Activated naive CD8-positive, alpha-beta T cell treated with anti-CD3 and anti-CD28 coated beads, Interleukin-2, amount 10 ng/mL, durations not matched to agents 7 days and 5 days (primary cell): ENCODE measurements at regions not wholly inside any gene's neighbourhood (a gene's known extent, or its start where the extent isn't known, plus 50 kb on each side); places are given as distances from the start of the nearest gene placed in this dataset.

Source experiments
- ATAC-seq: fragments of 150-1000 bp; cut with Tn5 transposase; one replicate; pipeline ENCODE4 v1.10.0; 2021; ENCODE audit warnings: low read depth, moderate library complexity
- POLR2A ChIA-PET: fragments of 350-600 bp; sonication (Branson Sonifier 250); formaldehyde crosslinking; loops from one replicate; lab custom pipeline; 2021; ENCODE audit warnings: antibody characterized with exemption; lab: Charles Lee
- DNase-seq: peaks from one replicate; pipeline ENCODE4 v3.0.0; 2021
- H3K27ac Mint-ChIP-seq: one replicate; pipeline ENCODE4 v1.8.0; 2022; ENCODE audit warnings: mild to moderate bottlenecking, mixed read lengths
- H3K27me3 Mint-ChIP-seq: one replicate; pipeline ENCODE4 v1.8.0; 2022; ENCODE audit warnings: mild to moderate bottlenecking, moderate library complexity, mixed read lengths
- H3K36me3 Mint-ChIP-seq: one replicate; pipeline ENCODE4 v1.8.0; 2021; ENCODE audit warnings: mild to moderate bottlenecking, mixed read lengths
- H3K4me1 Mint-ChIP-seq: one replicate; pipeline ENCODE4 v1.8.0; 2021; ENCODE audit warnings: mixed read lengths
- H3K4me3 Mint-ChIP-seq: one replicate; pipeline ENCODE4 v1.8.0; 2022; ENCODE audit warnings: mild to moderate bottlenecking, moderate library complexity, mixed read lengths
- H3K9me3 Mint-ChIP-seq: one replicate; pipeline ENCODE4 v1.8.0; 2021; ENCODE audit warnings: mixed read lengths

DNA sequence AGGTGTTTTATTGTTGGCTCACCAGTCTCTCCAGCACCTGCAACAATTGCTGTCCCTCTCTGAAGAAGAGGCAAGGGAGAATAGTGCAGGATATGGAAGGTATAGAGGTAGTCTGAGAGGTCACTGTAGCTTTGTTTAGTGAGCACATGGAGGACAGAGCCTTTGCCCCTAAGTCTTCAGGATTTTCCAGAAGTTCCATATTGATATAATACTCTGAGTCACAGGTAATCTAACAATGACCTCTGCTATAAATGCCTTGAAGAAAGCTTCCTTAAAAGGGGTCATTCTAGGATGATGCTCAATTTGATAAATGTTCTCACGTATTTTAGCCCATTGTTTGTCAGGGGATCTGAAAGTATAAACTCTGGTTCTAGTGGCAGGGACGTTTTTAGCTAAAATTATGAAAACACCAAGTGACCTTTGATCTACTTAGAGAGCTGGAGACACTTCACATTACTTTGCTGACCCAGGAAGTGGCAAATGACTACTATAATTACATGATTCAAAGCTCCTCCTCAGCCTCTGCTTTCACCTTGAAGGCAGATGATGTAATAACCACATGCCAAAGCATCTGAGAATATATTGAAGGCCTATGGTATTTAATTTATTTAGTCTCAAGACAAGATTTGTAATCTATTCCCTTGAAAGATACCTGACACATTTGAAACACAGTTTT, 366.9 kb upstream of the NUDT12 start:
- DNase-seq, result no peak
- POLR2A ChIA-PET, result no interaction called here
- Mint-ChIP-seq H3K27me3 (no peaks in the 10 kb centered on the region), H3K9me3 (peaks cover 1% of the 10 kb centered on the region), H3K36me3 (no peaks in the 10 kb centered on the region), H3K27ac (no peak overlapping the region), H3K4me3 (no peak overlapping the region), H3K4me1 (no peaks in the 10 kb centered on the region)
- no peak for ATAC-seq

DNA sequence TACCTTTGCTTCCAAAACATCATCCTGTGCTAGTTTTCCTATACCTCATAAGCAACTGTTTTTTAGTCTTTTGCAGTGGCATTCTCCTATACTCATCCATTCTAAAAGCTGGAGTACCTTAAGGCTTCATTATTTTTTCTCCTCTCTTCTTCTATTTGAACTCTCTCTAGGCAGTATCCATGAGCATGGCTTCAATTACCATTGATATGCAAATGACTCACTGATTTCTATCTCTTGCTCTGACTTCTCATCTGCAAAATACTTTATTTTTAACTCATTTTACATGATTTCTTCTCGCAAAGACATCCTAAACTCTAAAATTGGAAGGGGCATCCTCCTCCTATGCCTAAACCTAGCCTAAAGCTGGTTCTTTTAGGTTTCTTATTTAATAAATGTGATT, 365.1 kb upstream of the NUDT12 start:
- POLR2A ChIA-PET, result no interaction called here
- Mint-ChIP-seq H3K4me1 (no peaks in the 10 kb centered on the region), H3K27ac (no peak overlapping the region), H3K4me3 (no peak overlapping the region), H3K9me3 (peaks cover 1% of the 10 kb centered on the region), H3K27me3 (no peaks in the 10 kb centered on the region), H3K36me3 (no peaks in the 10 kb centered on the region)
- DNase-seq (no peak), ATAC-seq (no peak)

DNA sequence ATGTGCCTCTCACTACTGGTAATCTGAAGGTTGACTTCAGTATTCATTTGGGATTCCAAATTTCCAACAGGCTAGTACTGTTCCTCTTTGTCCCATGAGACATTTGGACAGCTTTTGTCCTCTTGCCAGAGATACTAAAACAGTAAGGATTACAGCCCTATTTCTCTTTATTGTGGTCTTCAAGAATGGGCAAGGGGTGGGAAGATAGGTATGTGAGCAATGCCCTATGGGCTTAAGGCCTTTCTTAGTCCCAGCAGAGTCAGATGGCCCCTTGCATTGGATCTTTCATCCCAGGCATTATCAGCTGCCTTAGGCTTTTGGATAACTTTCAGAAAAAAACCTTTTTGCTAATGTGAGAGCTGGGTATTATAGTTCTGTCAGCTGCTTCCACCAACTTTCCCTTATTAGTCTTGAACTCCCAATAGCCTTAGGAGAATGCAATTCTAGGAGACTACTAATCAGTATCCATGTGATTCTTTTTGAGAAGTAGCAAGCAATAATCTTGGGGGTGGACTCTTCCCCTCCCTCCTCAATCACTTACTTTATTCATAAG, 361.1 kb upstream of the NUDT12 start:
- Mint-ChIP-seq H3K4me1 (no peaks in the 10 kb centered on the region), H3K9me3 (no peaks in the 10 kb centered on the region), H3K27me3 (no peaks in the 10 kb centered on the region), H3K36me3 (no peaks in the 10 kb centered on the region), H3K4me3 (no peak overlapping the region), H3K27ac (no peak overlapping the region)
- DNase-seq, result no peak
- ATAC-seq, result no peak
- POLR2A ChIA-PET, result no interaction called here

DNA sequence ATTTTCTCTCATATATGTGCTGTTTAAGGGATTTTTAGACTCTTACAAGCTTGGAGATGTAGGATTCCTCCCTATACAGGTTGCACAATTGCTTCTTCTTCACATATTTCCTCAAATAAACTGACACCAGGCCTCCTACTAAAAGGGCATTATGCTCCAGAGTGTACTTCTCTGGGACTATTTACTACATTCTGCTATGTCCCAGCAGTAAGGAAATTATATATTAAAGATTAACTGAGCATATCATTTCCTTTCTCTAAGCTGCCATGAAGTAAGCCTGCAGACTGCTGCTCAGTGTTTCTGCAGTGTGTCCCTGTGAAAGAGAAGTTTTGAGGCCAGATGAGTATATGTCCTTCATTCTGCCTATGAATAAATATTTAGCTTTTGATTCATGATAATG, 356.9 kb upstream of the NUDT12 start:
- no peaks in the 10 kb centered on the region for H3K9me3 Mint-ChIP-seq
- no peaks in the 10 kb centered on the region for H3K36me3 Mint-ChIP-seq
- H3K27me3 Mint-ChIP-seq, result no peaks in the 10 kb centered on the region
- H3K4me3 Mint-ChIP-seq, result no peak overlapping the region
- ATAC-seq (no peak), DNase-seq (no peak)
- POLR2A ChIA-PET, result no interaction called here
- H3K4me1 Mint-ChIP-seq, result no peaks in the 10 kb centered on the region
- H3K27ac Mint-ChIP-seq, result no peak overlapping the region

DNA sequence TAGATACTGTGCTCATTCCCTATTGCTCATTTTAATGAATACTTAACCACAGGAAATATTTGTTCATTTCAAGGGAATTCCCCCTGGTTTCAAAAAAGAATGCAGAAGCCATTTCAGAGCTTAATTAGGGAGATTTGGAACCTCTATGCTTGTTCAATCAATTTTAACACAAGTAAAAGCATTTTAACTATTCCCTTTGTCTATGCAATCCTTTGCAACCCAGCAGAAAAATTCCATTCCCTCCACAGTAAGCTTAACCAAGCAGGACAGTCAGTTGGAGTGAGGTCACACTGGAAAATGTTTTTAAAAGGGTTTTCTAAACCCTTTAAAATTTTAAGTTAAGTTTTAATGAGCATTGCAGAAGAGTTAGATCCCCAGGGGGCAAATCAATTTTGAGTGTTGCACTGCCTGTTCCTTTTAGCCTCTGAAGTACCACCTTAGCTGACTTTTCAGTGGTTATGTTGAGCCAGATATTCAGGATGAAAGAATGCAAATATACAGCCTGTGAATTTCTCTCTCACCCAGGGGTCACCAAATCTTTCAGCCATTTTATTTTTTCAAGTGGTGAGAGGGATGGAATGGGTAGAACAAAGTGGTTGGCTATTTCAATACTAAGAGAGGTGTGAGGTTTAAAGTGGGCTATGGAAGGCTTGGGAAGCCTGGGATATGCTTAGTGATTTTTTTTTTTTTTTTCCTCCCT, 356.2 kb upstream of the NUDT12 start:
- no peak overlapping the region for H3K4me3 Mint-ChIP-seq

DNA sequence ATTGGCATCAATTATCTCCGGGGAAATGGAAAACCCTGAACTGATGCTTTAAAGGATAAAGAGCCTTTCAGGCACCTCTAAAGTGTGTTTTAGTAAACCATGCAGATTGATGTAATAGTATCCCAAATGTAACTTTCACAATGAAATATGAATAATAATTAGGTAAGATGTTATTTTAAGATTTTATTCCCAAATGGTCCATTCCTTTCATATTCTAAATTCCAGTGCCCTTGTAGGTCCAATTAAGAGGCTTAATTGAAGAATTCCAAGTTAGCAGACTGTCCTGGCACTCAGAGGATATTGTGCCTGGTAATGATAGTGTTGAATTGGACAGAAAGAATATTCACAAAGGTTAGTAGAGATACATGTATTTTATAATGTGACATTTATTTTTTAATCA, 352.5 kb upstream of the NUDT12 start:
- H3K4me1 Mint-ChIP-seq, result no peaks in the 10 kb centered on the region
- POLR2A ChIA-PET, result no interaction called here
- H3K36me3 Mint-ChIP-seq, result no peaks in the 10 kb centered on the region
- no peaks in the 10 kb centered on the region for H3K27me3 Mint-ChIP-seq
- H3K4me3 Mint-ChIP-seq, result no peak overlapping the region
- no peak for DNase-seq
- peaks cover 1% of the 10 kb centered on the region for H3K9me3 Mint-ChIP-seq
- no peak overlapping the region for H3K27ac Mint-ChIP-seq
- no peak for ATAC-seq

More for the DNA sequence above, 356.2 kb upstream of the NUDT12 start:
- POLR2A ChIA-PET, result no interaction called here
- Mint-ChIP-seq H3K27ac (no peak overlapping the region), H3K4me1 (no peaks in the 10 kb centered on the region), H3K36me3 (no peaks in the 10 kb centered on the region), H3K27me3 (no peaks in the 10 kb centered on the region), H3K9me3 (peaks cover 1% of the 10 kb centered on the region)
- ATAC-seq (no peak), DNase-seq (no peak)

DNA sequence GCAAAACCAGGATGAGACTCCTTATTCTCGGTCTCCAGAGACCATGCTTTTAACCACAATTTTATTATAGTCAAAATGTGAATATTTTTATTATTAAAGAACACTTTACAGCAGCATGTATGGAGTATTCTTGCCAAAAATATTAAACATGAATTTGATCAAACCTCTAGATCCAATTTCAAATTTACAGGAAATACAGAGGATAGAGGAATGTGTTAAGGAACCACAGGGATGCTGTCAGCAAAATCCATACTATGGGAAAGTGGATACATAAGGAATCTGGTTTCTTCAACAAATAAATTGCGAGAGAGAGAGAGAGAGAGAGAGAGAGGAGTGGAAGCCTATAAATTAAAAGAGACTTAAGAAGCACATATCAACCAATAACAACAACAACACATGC, 348.2 kb upstream of the NUDT12 start:
- ATAC-seq (no peak), DNase-seq (no peak)
- H3K4me3 Mint-ChIP-seq, result no peak overlapping the region
- H3K4me1 Mint-ChIP-seq, result no peaks in the 10 kb centered on the region
- POLR2A ChIA-PET, result no interaction called here
- peaks cover 1% of the 10 kb centered on the region for H3K9me3 Mint-ChIP-seq
- no peak overlapping the region for H3K27ac Mint-ChIP-seq
- H3K27me3 Mint-ChIP-seq, result no peaks in the 10 kb centered on the region
- no peaks in the 10 kb centered on the region for H3K36me3 Mint-ChIP-seq

DNA sequence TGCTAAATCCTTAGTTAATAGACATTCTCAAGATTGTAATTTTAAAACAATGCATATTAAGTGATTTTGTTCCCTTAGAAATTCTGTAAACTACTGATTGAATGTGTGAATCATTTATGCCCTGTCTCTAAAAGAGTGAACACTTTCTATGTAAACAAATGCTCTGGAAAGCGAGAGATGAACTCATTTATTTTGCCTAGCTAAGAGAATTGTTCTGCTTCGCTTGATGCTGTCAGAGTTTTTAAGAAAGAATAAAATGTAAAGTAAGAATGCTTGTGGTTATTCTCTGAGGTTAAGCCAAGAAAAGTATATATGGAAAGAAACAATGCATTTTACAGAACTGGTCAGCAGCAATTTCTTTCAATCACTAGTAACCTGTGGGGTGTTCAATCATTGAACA, 347.4 kb upstream of the NUDT12 start:
- POLR2A ChIA-PET, result no interaction called here
- Mint-ChIP-seq H3K36me3 (no peaks in the 10 kb centered on the region), H3K27ac (no peak overlapping the region), H3K9me3 (peaks cover 1% of the 10 kb centered on the region), H3K27me3 (no peaks in the 10 kb centered on the region), H3K4me1 (no peaks in the 10 kb centered on the region), H3K4me3 (no peak overlapping the region)
- DNase-seq (no peak), ATAC-seq (no peak)

DNA sequence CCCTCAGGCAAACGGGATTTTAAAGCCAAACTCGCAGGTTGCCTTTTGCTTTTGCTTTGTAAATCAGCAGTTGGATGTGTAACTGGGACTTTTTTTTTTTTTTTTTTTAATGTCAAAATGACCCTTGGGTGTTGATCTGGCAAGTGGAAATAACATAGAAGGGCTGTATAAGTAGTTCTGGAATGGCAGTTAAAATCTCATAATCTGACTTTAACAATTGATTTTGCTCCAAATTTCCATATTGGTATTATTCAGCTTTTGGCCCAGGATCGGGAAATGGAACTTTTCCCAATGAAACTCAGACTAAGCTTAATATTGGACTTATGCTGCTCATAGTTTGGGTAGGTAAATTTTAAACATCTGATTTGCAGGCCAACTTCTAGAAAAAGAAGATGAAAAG, 346.8 kb upstream of the NUDT12 start:
- DNase-seq, result no peak
- Mint-ChIP-seq H3K4me3 (no peak overlapping the region), H3K27ac (no peak overlapping the region), H3K4me1 (no peaks in the 10 kb centered on the region), H3K9me3 (peaks cover 1% of the 10 kb centered on the region), H3K36me3 (no peaks in the 10 kb centered on the region), H3K27me3 (no peaks in the 10 kb centered on the region)
- no peak for ATAC-seq
- POLR2A ChIA-PET, result no interaction called here

DNA sequence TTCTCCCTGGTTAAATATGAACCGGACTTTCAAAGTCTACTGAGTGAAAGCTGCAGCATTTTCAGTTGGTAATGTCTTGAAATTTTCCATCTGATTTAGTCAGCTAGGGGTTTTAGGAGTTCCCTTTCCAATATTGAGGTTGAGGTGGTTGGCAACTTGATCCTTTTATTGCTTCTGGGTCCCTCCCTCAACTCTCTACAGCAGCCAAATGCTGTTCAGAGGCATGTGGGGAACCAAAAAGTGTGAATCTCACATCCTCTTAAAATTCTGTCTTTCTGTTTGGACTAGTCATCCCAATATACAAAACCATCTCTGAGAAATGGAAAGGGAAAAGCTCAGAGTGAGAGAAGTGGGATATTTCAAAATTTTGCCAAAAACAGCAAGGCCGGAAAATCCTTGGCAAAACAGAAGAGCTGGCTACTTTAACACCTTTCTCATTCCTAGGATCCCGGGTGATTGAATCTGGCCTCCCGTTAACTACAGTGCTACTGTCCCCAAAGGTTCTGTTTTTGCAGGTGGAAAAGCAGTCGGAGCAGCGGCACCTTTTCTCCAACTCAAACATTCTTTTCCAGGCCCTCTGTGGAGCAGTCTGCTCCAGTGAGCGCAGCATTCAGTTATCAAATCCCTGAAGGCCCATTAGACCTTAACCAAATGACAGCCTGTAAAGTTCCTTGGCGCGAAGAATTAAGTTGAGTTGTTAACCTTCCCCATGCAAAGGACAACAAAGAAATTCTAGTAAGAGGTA, 345.9 kb upstream of the NUDT12 start:
- Mint-ChIP-seq H3K4me1 (no peaks in the 10 kb centered on the region), H3K27ac (no peak overlapping the region), H3K27me3 (no peaks in the 10 kb centered on the region), H3K4me3 (no peak overlapping the region), H3K36me3 (no peaks in the 10 kb centered on the region), H3K9me3 (no peaks in the 10 kb centered on the region)
- no peak for ATAC-seq
- POLR2A ChIA-PET, result no interaction called here
- DNase-seq, result no peak

DNA sequence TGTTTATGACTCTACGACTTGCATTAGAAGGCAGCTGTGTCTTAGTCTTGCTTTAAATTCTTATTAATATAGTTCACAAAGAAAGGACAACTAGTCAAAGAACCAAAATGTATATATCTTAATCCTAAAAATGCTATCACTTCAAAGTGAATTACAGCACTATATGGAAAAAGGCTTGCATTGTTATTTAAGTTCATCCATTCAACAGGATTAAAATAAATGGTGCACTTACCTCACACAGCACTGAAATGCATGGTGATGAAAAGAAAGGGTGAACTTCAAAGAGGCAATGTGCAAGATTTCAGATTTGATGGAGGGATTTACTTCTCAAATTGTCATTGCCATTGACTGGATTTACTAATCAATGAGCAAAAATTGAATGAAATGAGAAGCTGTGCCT, 344.4 kb upstream of the NUDT12 start:
- no peak overlapping the region for H3K27ac Mint-ChIP-seq
- ATAC-seq (no peak), DNase-seq (no peak)
- POLR2A ChIA-PET, result no interaction called here
- H3K36me3 Mint-ChIP-seq, result no peaks in the 10 kb centered on the region
- H3K27me3 Mint-ChIP-seq, result no peaks in the 10 kb centered on the region
- no peaks in the 10 kb centered on the region for H3K4me1 Mint-ChIP-seq
- no peak overlapping the region for H3K4me3 Mint-ChIP-seq
- peaks cover 1% of the 10 kb centered on the region for H3K9me3 Mint-ChIP-seq

DNA sequence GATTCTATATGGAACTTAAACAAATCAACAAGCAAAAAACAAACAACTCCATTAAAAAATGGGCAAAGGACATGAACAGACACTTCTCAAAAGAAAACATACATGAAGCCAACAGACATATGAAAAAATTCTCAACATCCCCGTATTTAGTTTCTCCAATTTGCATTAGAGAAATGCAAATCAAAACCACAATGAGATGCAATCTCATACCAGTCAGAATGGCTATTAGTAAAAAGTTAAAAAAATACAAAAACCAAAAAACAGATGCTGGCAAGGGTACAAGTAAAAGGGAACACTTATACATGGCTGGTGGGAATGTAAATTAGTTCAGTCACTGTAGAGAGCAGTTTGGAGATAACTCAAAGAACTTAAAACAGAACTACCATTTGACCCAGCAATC, 342.1 kb upstream of the NUDT12 start:
- ATAC-seq, result no peak
- POLR2A ChIA-PET, result no interaction called here
- Mint-ChIP-seq H3K4me1 (no peaks in the 10 kb centered on the region), H3K4me3 (no peak overlapping the region), H3K27ac (no peak overlapping the region), H3K36me3 (no peaks in the 10 kb centered on the region), H3K27me3 (no peaks in the 10 kb centered on the region), H3K9me3 (peaks cover 6% of the 10 kb centered on the region)
- DNase-seq, result no peak

DNA sequence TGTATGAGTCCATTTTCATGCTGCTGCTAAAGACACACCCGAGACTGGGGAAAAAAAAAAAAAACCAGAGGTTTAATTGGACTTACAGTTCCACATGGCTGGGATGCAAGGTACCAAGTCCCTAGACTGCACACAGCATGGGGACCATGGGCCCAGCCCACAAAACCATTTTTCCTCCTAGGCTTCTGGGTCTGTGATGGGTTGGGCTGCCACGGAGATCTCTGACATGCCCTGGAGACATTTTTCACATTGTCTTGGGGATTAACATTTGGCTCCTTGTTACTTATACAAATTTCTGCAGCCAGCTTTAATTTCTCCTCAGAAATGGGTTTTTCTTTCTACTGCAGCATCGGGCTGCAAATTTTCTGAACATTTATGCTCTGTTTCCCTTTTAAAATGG, 340.3 kb upstream of the NUDT12 start:
- POLR2A ChIA-PET, result no interaction called here
- Mint-ChIP-seq H3K9me3 (peaks cover 11% of the 10 kb centered on the region), H3K4me1 (no peaks in the 10 kb centered on the region), H3K27me3 (no peaks in the 10 kb centered on the region), H3K27ac (no peak overlapping the region), H3K4me3 (no peak overlapping the region), H3K36me3 (no peaks in the 10 kb centered on the region)
- DNase-seq, result no peak
- ATAC-seq, result no peak

DNA sequence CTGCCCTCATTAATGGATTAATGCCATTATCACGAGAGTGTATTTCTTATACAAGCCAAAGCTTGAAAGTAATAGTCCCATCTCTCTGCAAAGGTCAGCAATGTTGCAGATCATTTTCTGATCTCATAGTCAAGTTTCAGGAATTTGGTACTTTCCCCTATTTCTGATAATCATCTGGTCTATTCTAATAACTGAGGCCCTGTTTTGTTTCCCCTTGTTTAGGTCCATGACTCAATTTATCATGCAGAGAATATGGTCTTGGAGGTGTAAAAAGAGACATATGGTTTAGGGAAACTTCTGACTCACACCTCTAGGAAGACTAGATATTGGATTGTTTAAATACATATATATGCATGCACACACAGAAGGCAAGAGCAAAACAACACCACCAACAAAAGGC, 339.3 kb upstream of the NUDT12 start:
- H3K27ac Mint-ChIP-seq, result no peak overlapping the region
- ATAC-seq, result no peak
- no peaks in the 10 kb centered on the region for H3K27me3 Mint-ChIP-seq
- POLR2A ChIA-PET, result no interaction called here
- no peaks in the 10 kb centered on the region for H3K36me3 Mint-ChIP-seq
- no peaks in the 10 kb centered on the region for H3K4me1 Mint-ChIP-seq
- H3K4me3 Mint-ChIP-seq, result no peak overlapping the region
- DNase-seq, result no peak
- H3K9me3 Mint-ChIP-seq, result peaks cover 11% of the 10 kb centered on the region
